Tibial nerve (tissue), 4 donors: ENCODE measurements at regions not wholly inside any gene's neighbourhood (a gene's known extent, or its start where the extent isn't known, plus 50 kb on each side); places are given as distances from the start of the nearest gene placed in this dataset.

Source experiments
- EP300 ChIP-seq, 2 donors: sonication (generic); formaldehyde crosslinking; IDR thresholded peaks; one replicate each; pipeline ENCODE4 v1.6.1; 2017; ENCODE audit warnings: antibody characterized with exemption in 2 of 2, mild to moderate bottlenecking in 1 of 2
- POLR2A ChIP-seq, 2 donors: fragments of 450-650 bp; IDR thresholded peaks; one replicate each; pipeline ENCODE4 v1.6.1; 2017; ENCODE audit warnings: antibody characterized with exemption in 2 of 2, mild to moderate bottlenecking in 2 of 2, moderate library complexity in 2 of 2
- TF ChIP-seq, protein P1 (sequence below), 5 experiments: fragments of 200-600 bp in 3 of 5; fragments of 450-650 bp in 2 of 5; sonication (generic) in 3 of 5; IDR thresholded peaks; one replicate each; pipeline ENCODE4 v1.5.1; 2016 to 2019; ENCODE audit warnings: antibody characterized with exemption in 5 of 5, mild to moderate bottlenecking in 3 of 5, moderate library complexity in 2 of 5

DNA sequence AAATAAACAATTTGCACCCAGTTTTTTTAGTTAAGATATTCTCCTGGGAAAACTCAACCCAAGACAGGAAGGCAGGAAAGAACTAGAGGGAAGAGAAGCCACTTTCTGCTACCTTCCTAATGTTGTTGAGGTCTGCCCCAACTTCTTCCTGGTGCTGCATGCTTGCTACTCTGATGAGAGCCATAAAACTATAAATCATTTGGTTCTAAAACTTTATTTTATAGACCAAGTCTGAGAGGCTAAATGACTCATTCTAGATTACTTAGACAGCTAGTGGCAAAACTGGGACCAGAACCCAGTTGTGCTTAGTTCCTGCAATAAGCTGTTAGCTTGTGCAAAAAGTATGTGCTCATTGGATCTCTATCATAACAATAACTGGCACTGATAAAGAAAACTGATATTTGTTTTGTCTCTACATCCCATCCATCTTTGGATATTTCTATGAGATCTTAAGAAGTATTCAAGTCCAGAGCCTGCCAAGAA lies 344.9 kb upstream of the SLC14A2 start:
- TF ChIP-seq, protein P1, sequence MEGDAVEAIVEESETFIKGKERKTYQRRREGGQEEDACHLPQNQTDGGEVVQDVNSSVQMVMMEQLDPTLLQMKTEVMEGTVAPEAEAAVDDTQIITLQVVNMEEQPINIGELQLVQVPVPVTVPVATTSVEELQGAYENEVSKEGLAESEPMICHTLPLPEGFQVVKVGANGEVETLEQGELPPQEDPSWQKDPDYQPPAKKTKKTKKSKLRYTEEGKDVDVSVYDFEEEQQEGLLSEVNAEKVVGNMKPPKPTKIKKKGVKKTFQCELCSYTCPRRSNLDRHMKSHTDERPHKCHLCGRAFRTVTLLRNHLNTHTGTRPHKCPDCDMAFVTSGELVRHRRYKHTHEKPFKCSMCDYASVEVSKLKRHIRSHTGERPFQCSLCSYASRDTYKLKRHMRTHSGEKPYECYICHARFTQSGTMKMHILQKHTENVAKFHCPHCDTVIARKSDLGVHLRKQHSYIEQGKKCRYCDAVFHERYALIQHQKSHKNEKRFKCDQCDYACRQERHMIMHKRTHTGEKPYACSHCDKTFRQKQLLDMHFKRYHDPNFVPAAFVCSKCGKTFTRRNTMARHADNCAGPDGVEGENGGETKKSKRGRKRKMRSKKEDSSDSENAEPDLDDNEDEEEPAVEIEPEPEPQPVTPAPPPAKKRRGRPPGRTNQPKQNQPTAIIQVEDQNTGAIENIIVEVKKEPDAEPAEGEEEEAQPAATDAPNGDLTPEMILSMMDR (IDR thresholded peaks at IDR 0.05) = no peak
- TF ChIP-seq EP300 (IDR thresholded peaks at IDR 0.05) (no peak), POLR2A (IDR thresholded peaks at IDR 0.05) (no peak)
